Colonic mucosa (tissue), 4 donors: ENCODE measurements at regions not wholly inside any gene's neighbourhood (a gene's known extent, or its start where the extent isn't known, plus 50 kb on each side); places are given as distances from the start of the nearest gene placed in this dataset.

Source experiments
- DNase-seq: peaks from one replicate; pipeline ENCODE4 v3.0.0-alpha.2; 2020
- H3K27ac ChIP-seq: fragments of 200-600 bp; one replicate; pipeline ENCODE4 v1.8.0; 2021
- H3K27me3 ChIP-seq: fragments of 200-600 bp; one replicate; pipeline ENCODE4 v1.8.0; 2021
- H3K36me3 ChIP-seq: fragments of 200-600 bp; one replicate; pipeline ENCODE4 v1.8.0; 2021
- H3K4me1 ChIP-seq: fragments of 200-600 bp; one replicate; pipeline ENCODE4 v1.8.0; 2021; ENCODE audit warnings: mild to moderate bottlenecking
- H3K4me3 ChIP-seq: fragments of 200-600 bp; one replicate; pipeline ENCODE4 v1.8.0; 2021
- H3K9ac ChIP-seq, 2 donors: one replicate each; pipeline ENCODE4 v1.7.0; 2013; ENCODE audit warnings: control low read depth in 2 of 2, low read depth in 2 of 2, low read length in 2 of 2
- H3K9me3 ChIP-seq: fragments of 200-600 bp; one replicate; pipeline ENCODE4 v1.8.0; 2021
- intact Hi-C: fragments of 100-400 bp; cut with DNase I; formaldehyde crosslinking; loops from one replicate; pipeline ENCODE4 v1.14.1; 2022
- TF ChIP-seq, protein P1 (sequence below): fragments of 200-600 bp; IDR thresholded peaks from one replicate; pipeline ENCODE4 v1.8.0; 2022; ENCODE audit warnings: antibody characterized with exemption, mild to moderate bottlenecking
- donor health status: healthy.
- donor health status: DM: no; HTN: no; CAD: no.
- donor health status: DM: no; HTN: no; CAD: no.

DNA sequence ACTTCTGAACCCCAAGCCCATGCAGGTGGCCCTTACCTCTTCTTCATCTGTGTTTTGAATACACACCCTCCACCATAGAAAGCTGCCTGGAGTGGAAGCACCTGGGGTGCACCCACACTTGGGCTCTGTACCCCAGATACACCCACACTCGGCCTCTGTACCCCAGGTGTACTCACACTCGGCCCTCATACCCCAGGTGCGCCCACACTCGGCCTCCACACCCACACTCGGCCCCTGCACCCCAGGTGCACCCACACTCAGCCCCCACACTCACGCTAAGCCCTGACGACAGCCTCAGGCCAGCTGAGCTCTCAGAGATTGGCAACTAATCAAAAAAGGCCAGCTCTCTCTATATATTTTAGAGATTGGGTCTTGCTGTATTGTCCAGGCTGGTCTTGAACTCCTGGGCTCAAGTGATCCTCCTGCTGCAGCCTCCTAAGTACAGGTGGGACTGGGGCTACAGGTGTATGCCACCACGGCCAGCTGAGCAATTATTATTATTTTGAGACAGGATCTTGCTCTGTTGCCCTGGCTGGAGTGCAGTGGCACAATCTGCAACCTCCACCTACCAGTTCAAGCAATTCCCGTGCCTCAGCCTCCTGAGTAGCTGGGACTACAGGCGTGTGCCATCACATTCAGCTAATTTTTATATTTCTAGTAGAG lies 68.9 kb downstream of the PEX11G start:
- no peak for DNase-seq
- H3K9me3 ChIP-seq = no peaks in the 10 kb centered on the region
- H3K27ac ChIP-seq = no peak overlapping the region
- no peaks in the 10 kb centered on the region for H3K36me3 ChIP-seq
- intact Hi-C loops = no loop called here
- no peaks in the 10 kb centered on the region for H3K4me1 ChIP-seq
- TF ChIP-seq, protein P1, sequence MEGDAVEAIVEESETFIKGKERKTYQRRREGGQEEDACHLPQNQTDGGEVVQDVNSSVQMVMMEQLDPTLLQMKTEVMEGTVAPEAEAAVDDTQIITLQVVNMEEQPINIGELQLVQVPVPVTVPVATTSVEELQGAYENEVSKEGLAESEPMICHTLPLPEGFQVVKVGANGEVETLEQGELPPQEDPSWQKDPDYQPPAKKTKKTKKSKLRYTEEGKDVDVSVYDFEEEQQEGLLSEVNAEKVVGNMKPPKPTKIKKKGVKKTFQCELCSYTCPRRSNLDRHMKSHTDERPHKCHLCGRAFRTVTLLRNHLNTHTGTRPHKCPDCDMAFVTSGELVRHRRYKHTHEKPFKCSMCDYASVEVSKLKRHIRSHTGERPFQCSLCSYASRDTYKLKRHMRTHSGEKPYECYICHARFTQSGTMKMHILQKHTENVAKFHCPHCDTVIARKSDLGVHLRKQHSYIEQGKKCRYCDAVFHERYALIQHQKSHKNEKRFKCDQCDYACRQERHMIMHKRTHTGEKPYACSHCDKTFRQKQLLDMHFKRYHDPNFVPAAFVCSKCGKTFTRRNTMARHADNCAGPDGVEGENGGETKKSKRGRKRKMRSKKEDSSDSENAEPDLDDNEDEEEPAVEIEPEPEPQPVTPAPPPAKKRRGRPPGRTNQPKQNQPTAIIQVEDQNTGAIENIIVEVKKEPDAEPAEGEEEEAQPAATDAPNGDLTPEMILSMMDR = no peak
- no peak overlapping the region for H3K4me3 ChIP-seq
- H3K9ac ChIP-seq = no peak overlapping the region
- no peaks in the 10 kb centered on the region for H3K27me3 ChIP-seq

DNA sequence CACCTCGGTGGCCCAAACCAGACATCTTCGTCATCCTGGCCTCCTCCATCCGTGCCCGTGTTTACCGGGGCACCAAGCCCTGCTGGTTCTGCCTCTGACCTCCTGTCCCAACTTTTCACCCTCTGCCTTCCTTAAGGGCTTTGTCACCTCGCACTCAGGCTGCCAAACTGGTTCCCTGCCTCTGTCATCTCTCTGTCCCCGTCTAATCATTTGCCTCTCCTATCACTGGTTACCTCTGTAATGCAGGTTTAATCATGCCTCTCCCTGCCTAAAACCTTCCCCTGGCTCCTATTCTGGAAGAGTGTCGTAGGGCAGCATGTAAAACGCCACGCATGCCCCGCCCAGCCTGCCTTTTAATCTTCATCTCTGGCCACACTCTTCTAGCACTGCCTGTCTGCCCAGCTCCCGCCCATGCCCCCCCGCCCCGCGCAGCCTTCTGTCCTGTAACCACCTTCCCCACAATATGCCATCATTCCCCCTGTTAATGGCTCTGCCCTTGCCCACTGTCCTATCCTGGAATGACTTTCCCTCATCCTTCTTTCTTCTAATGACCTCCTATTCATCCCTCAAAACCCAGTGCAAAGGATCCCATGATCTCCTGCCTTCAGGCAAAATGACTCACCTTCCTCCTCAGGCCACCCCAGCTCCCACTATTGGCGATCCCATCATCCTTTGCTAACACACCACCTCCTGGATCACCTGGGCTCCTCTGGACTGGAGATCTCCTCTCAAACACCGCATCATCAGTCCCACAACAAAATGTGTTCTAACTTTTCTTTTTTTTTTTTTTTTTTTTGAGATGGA lies 66.7 kb downstream of the PEX11G start:
- intact Hi-C loops = no loop called here
- no peak overlapping the region for H3K27ac ChIP-seq
- DNase-seq = no peak

More for the DNA sequence above, 66.7 kb downstream of the PEX11G start:
- H3K9me3 ChIP-seq = no peaks in the 10 kb centered on the region
- H3K36me3 ChIP-seq = no peaks in the 10 kb centered on the region
- H3K4me1 ChIP-seq = no peaks in the 10 kb centered on the region
- TF ChIP-seq, protein P1 = no peak
- no peaks in the 10 kb centered on the region for H3K27me3 ChIP-seq
- H3K9ac ChIP-seq = no peak overlapping the region
- H3K4me3 ChIP-seq = no peak overlapping the region
